OCI-LY1 (cell line): ENCODE measurements at regions not wholly inside any gene's neighbourhood (a gene's known extent, or its start where the extent isn't known, plus 50 kb on each side); places are given as distances from the start of the nearest gene placed in this dataset.

Experiments used
- EZH2 ChIP-seq: fragments of 200-600 bp; sonication (generic), shearing (Covaris generic); IDR thresholded peaks from 2 replicates; pipeline ENCODE4 v1.8.0; 2017; ENCODE audit warnings: borderline replicate concordance, mixed run types, mild to moderate bottlenecking, antibody characterized with exemption, low read length, moderate library complexity, mixed read lengths
- TF ChIP-seq, protein P1 (sequence below): fragments of 200-600 bp; sonication (generic), shearing (Covaris generic); IDR thresholded peaks from 2 replicates; pipeline ENCODE4 v1.5.1; 2017; ENCODE audit warnings: mild to moderate bottlenecking, antibody characterized with exemption, low read length, moderate library complexity, mixed read lengths

DNA sequence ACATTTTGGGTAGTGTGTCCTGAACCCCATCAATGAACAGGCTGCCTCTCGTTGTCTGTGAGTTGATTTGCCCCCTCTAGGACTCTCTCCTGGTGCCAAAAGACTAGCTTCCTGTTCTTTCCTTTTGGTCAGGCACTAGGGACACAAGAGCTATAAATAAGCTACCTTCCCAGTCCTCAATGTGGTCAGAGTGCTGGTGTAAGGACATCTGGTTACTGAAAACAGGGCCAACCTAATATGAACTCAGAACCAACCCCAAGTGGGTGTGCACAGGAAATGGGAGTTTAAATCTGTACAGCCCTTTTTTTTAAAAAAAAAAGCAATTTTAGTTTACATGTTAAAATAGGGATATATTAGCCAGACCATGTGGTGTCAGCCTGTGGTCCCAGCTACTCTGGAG, 129.2 kb downstream of the ZIC5 start:
- TF ChIP-seq, protein P1, sequence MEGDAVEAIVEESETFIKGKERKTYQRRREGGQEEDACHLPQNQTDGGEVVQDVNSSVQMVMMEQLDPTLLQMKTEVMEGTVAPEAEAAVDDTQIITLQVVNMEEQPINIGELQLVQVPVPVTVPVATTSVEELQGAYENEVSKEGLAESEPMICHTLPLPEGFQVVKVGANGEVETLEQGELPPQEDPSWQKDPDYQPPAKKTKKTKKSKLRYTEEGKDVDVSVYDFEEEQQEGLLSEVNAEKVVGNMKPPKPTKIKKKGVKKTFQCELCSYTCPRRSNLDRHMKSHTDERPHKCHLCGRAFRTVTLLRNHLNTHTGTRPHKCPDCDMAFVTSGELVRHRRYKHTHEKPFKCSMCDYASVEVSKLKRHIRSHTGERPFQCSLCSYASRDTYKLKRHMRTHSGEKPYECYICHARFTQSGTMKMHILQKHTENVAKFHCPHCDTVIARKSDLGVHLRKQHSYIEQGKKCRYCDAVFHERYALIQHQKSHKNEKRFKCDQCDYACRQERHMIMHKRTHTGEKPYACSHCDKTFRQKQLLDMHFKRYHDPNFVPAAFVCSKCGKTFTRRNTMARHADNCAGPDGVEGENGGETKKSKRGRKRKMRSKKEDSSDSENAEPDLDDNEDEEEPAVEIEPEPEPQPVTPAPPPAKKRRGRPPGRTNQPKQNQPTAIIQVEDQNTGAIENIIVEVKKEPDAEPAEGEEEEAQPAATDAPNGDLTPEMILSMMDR, result no peak
- TF ChIP-seq EZH2, result no peak
